GM12872 (cell line): ENCODE measurements at regions not wholly inside any gene's neighbourhood (a gene's known extent, or its start where the extent isn't known, plus 50 kb on each side); places are given as distances from the start of the nearest gene placed in this dataset.
A peak's percentile ranks its signal among the peaks of the same experiment; 100 is the strongest.

Experiments used
- TF ChIP-seq, protein P1 (sequence below): IDR thresholded peaks from 3 replicates; pipeline ENCODE4 v1.5.1; 2011; ENCODE audit warnings: low read depth, mild to moderate bottlenecking, low read length, moderate library complexity; ENCODE audit not compliant: insufficient read depth

DNA sequence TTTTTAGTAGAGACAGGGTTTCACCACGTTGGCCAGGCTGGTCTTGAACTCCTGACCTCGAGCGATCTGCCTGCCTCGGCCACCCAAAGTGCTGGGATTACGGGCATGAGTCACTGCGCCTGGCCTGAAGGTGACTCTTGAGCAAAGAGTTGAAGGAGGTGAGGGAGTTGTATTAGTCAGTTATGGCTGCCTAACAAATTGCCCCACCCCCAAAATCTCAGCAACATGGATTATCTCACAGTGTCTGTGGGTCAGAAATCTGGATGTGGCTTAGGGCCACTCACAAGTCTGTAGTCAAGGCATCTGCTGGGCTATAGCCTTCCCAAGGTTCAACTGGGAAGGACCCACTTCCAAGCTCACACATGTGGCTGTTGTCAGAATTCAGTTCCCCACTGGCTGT is 52.8 kb upstream of the ADGRE5 start:
- TF ChIP-seq, protein P1, sequence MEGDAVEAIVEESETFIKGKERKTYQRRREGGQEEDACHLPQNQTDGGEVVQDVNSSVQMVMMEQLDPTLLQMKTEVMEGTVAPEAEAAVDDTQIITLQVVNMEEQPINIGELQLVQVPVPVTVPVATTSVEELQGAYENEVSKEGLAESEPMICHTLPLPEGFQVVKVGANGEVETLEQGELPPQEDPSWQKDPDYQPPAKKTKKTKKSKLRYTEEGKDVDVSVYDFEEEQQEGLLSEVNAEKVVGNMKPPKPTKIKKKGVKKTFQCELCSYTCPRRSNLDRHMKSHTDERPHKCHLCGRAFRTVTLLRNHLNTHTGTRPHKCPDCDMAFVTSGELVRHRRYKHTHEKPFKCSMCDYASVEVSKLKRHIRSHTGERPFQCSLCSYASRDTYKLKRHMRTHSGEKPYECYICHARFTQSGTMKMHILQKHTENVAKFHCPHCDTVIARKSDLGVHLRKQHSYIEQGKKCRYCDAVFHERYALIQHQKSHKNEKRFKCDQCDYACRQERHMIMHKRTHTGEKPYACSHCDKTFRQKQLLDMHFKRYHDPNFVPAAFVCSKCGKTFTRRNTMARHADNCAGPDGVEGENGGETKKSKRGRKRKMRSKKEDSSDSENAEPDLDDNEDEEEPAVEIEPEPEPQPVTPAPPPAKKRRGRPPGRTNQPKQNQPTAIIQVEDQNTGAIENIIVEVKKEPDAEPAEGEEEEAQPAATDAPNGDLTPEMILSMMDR: no peak

DNA sequence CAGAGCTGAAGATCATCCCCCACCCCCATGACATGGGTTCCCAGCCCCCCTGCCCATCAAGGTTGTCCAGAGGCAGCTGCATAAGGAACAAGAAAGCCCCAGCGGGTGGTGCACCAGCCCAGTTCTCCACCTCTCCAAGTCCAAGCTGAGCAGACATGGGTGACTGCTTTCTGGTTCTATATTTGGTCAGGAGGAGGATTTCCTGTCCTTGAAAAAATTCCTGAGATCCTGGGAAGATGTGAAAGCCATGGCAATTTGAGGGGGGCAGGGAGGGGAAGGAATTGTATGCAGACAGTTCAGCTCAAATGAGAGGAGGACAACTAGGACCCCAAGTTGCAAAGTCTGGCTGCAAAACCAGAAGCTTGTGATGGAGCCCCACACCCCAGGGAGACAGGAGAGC is 55.4 kb upstream of the ADGRE5 start:
- TF ChIP-seq, protein P1: no peak

GRCh38 chr19:14325134-14325533 is 56.1 kb upstream of the ADGRE5 start:
- TF ChIP-seq, protein P1: no peak

DNA sequence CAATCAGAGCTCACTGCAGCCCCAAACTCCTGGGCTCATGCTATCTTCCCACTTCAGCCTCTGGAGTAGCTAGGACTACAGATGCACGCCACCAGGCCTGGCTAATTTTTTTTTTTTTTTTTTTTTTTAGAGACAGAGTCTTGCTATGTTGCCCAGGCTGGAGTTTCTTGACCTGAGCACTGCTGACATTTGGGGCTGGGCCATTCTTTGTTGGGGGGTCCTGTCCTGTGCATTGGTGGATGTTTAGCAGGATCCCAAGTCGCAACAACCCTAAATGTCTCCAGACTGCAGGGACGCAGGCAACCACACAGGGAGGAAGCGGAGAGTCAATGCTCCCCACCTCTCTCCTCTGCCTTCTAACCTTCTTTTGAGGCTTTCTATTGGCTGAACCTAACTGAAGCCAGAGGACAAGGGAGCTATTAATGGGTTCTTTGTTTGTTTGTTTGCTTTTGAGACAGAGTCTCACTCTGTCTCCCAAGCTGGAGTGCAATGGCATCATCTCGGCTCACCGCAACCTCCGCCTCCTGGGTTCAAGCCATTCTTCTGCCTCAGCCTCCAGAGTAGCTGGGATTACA is 58.3 kb upstream of the ADGRE5 start:
- TF ChIP-seq, protein P1: no peak

GRCh38 chr19:14320253-14320652 is 61.0 kb upstream of the ADGRE5 start:
- TF ChIP-seq, protein P1: no peak

GRCh38 chr19:14318873-14319272 is 62.4 kb upstream of the ADGRE5 start:
- TF ChIP-seq, protein P1: peak; percentile 50

DNA sequence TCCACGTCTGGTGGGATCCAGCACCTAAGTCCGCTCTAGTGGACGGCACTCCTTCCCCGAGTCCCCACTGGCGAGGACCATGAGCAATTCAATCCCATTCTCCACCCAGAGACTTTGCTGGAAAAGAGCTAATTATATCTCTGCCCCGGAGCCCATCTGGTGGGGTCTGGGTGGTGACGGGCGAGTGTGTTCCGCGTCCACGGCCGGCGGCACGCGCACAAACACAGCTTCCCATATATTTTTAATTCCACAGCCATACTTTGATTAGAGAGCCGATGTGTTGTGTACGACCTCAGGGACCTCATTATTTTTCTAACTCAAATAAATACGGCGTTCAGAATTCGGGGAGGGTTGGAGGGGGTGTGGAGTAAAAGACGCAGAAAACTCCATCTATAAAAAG is 64.1 kb upstream of the ADGRE5 start:
- TF ChIP-seq, protein P1: no peak
